Thoracic aorta (tissue), 2 donors: ENCODE measurements at regions not wholly inside any gene's neighbourhood (a gene's known extent, or its start where the extent isn't known, plus 50 kb on each side); places are given as distances from the start of the nearest gene placed in this dataset.

Experiments used
- ATAC-seq: fragments of 150-250 bp; one replicate; pipeline ENCODE4 v1.8.0; 2017; ENCODE audit warnings: low read depth; ENCODE audit not compliant: insufficient number of reproducible peaks, low FRiP score
- DNase-seq: peaks from one replicate; pipeline ENCODE4 v3.0.0-alpha.2; 2020; ENCODE audit warnings: low spot score
- H3K27ac ChIP-seq, 2 donors: fragments of 200-600 bp; sonication (generic); 1 replicate in 1 of 2; 2 replicates in 1 of 2; pipeline ENCODE4 v1.5.1; 2016; ENCODE audit warnings: mild to moderate bottlenecking in 2 of 2, moderate library complexity in 2 of 2
- H3K27me3 ChIP-seq: fragments of 200-600 bp; sonication (generic); replicated peaks from 2 replicates; pipeline ENCODE4 v1.6.0; 2016; ENCODE audit warnings: mild to moderate bottlenecking; ENCODE audit not compliant: insufficient read depth
- H3K36me3 ChIP-seq: fragments of 200-600 bp; sonication (generic); one replicate; pipeline ENCODE4 v1.5.1; 2016
- H3K4me1 ChIP-seq, 2 donors: fragments of 200-600 bp; sonication (generic); 1 replicate in 1 of 2; 2 replicates in 1 of 2; pipeline versions ENCODE4 v1.5.1 to v1.6.0; 2016; ENCODE audit warnings: low read depth in 2 of 2, mild to moderate bottlenecking in 1 of 2; ENCODE audit not compliant: control insufficient read depth in 1 of 2
- H3K4me3 ChIP-seq: fragments of 200-600 bp; sonication (generic); 2 replicates; pipeline ENCODE4 v1.5.1; 2016; ENCODE audit warnings: mild to moderate bottlenecking
- H3K9me3 ChIP-seq: fragments of 200-600 bp; sonication (generic); 2 replicates; pipeline ENCODE4 v1.5.1; 2016
- TF ChIP-seq, protein P1 (sequence below): fragments of 200-600 bp; sonication (generic); IDR thresholded peaks from one replicate; pipeline ENCODE4 v1.5.1; 2019; ENCODE audit warnings: antibody characterized with exemption

GRCh38 chr5:134464988-134465815, 53.5 kb upstream of the CDKN2AIPNL start:
- Histone ChIP-seq H3K4me3 (peak overlapping the region; percentile 74), H3K36me3 (no peaks in the 10 kb centered on the region), H3K4me1 (peaks cover 18 to 26% of the 10 kb centered on the region in 2 donors), H3K27ac (peak overlapping the region; percentile 94 to 98), H3K27me3 (no peaks in the 10 kb centered on the region), H3K9me3 (no peaks in the 10 kb centered on the region)
- no peak for DNase-seq
- TF ChIP-seq, protein P1, sequence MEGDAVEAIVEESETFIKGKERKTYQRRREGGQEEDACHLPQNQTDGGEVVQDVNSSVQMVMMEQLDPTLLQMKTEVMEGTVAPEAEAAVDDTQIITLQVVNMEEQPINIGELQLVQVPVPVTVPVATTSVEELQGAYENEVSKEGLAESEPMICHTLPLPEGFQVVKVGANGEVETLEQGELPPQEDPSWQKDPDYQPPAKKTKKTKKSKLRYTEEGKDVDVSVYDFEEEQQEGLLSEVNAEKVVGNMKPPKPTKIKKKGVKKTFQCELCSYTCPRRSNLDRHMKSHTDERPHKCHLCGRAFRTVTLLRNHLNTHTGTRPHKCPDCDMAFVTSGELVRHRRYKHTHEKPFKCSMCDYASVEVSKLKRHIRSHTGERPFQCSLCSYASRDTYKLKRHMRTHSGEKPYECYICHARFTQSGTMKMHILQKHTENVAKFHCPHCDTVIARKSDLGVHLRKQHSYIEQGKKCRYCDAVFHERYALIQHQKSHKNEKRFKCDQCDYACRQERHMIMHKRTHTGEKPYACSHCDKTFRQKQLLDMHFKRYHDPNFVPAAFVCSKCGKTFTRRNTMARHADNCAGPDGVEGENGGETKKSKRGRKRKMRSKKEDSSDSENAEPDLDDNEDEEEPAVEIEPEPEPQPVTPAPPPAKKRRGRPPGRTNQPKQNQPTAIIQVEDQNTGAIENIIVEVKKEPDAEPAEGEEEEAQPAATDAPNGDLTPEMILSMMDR: no peak
- no peak for ATAC-seq

DNA sequence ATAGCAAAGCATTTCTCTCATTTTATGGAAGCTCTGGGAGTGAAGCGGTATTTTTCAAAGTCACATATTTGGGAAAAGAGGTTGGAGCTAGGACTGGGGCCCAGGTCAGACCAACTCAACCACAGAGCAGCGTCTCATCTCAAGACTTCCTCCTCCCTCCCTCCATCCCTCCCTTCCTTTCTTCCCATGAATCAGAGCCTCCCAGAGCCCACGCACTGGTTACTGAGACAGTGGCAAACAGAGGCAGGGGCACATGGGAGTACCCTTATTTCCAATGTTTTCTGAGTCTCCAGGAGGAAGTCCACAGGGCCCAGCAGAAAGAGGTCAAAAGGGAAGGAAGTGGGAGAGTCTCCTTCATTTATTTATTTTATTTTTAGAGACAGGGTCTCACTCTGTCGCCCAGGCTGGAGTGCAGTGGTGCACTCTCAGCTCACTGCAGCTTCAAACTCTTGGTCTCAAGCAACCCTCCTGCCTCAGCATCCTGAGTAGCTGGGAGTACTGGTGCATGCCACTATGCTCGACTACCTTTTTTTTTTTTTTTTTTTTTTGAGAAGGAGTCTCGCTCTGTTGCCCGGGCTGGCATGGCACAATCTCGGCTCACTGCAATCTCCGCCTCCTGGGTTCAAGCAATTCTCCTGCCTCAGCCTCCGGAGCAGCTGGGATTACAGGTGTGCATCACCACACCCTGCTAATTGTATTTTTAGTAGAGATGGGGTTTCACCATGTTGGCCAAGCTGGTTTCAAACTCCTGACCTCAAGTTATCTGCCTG, 52.5 kb upstream of the CDKN2AIPNL start:
- Histone ChIP-seq H3K4me3 (no peak overlapping the region), H3K27ac (peak overlapping the region in 1 of 2 donors; percentile 94), H3K9me3 (no peaks in the 10 kb centered on the region), H3K4me1 (peaks cover 18 to 26% of the 10 kb centered on the region in 2 donors), H3K27me3 (no peaks in the 10 kb centered on the region), H3K36me3 (no peaks in the 10 kb centered on the region)
- DNase-seq (no peak), ATAC-seq (no peak)
- TF ChIP-seq, protein P1: no peak

GRCh38 chr5:134463176-134463720, 51.6 kb upstream of the CDKN2AIPNL start:
- Histone ChIP-seq H3K4me1 (peaks cover 18 to 30% of the 10 kb centered on the region in 2 donors), H3K27me3 (no peaks in the 10 kb centered on the region), H3K27ac (no peak overlapping the region), H3K9me3 (no peaks in the 10 kb centered on the region), H3K36me3 (no peaks in the 10 kb centered on the region), H3K4me3 (no peak overlapping the region)
- TF ChIP-seq, protein P1: no peak
- ATAC-seq (no peak), DNase-seq (no peak)

DNA sequence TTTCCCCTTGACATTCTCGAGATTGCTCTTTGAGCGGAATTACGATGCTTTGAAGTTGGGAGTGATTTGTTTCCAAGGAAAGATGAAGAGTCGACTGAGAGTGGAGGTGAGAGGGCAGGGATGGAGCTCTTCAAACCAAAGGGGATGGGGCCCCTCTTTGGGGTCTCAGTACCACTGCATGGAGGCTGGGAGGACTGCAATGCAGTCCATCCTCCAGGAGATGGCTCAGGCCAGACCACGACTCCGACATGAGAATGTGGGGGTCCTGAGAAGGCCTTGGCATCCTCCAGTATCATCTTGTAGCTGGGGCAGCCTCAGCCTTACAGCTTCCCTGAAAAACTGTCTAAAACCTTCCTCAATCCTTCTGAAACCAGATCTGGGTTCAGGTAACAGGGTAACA, 51.1 kb upstream of the CDKN2AIPNL start:
- no peaks in the 10 kb centered on the region for H3K27me3 ChIP-seq

More for the DNA sequence above, 51.1 kb upstream of the CDKN2AIPNL start:
- H3K27ac ChIP-seq: no peak overlapping the region
- no peak overlapping the region for H3K4me3 ChIP-seq
- no peaks in the 10 kb centered on the region for H3K9me3 ChIP-seq
- peaks cover 18 to 35% of the 10 kb centered on the region in 2 donors for H3K4me1 ChIP-seq
- no peak for ATAC-seq
- no peaks in the 10 kb centered on the region for H3K36me3 ChIP-seq
- TF ChIP-seq, protein P1: no peak
- DNase-seq: no peak
